C1 segment of cervical spinal cord (tissue), 14 donors: ENCODE measurements at regions not wholly inside any gene's neighbourhood (a gene's known extent, or its start where the extent isn't known, plus 50 kb on each side); places are given as distances from the start of the nearest gene placed in this dataset.
A peak's percentile ranks its signal among the peaks of the same experiment; 100 is the strongest.

Source experiments
- DNase-seq, 14 donors: peaks; one replicate each; lab custom pipeline; 2025; lab: John Stamatoyannopoulos, UW

DNA sequence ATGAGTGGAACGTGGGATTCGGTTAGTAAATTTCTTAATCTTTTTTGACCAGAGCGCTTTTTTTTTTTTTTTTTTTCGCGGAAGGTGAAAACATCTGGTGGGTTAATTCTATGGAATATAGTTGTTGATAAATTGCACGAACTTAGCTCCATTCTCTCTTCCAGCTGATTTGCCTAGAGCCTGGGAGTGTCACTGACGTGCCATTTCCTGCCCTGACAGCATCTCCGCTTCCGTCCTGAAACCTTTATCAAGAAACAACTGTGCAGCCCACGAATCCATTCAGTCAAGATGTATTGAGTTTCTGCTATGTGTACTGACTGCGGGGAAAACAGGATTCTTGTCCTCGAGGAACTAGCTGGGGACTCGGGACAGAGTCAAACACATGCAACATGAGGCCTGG, 59.5 kb upstream of the TGM3 start:
- DNase-seq, result peak in 1 of 14 donors; percentile 1

DNA sequence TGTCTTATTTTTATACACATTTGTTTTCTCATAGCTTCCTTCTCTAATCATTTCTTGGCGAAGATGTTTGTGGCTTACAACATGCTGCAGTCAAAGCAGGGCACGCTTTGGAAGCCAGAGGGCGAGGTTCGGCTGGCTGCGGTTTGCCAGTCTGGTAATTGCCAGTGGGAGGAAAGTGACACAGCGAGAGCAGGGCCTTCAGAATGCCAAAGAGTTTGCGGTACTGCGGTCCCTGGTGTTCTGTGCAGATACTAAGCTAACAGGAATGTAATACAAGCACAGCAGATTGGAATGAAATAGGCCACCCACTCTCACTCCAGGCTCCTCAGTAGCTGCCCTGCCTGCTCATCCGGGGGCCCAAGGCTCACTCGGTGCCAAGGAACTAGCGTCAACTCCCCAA, 58.7 kb upstream of the TGM3 start:
- peak in 3 of 14 donors; percentile 9 to 44 (median 24) for DNase-seq

DNA sequence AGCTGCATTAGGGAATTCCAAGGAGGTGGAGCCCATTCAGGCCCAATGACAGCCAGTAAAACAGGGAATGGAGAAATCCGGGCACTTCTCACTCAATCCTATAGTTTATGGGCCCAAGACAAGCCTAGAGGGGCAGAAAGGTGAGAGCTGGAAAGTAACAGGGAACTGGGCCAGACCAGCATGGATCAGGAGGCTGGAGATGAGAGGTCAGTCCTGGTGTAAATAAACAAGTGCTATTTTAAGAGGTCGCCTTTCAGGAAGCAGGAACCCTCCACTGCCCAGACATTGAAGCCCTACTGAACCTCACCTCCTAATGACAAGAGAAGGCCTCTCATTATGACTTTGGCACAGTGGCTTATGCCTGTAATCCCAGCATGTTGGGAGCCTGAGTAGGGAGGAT, 57.2 kb upstream of the TGM3 start:
- no peak for DNase-seq

DNA sequence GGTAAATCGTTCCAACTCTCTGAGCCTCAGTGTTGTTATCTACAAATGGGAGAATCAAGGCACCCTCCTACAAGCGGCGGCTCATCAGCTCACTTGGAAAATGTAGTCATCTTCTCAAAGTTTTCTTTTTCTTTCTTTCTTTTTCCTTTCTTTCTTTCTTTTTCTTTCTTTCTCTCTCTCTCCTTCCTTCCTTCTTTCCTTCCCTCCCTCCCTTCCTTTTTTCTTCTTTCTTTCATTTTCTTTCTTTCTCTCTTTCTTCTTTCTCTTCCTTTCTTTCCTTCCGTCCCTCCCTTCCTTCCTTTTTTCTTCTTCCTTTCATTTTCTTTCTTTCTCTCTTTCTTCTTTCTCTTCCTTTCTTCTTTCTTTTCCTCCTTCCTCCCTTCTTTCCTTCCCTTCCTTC, 55.0 kb upstream of the TGM3 start:
- no peak for DNase-seq

DNA sequence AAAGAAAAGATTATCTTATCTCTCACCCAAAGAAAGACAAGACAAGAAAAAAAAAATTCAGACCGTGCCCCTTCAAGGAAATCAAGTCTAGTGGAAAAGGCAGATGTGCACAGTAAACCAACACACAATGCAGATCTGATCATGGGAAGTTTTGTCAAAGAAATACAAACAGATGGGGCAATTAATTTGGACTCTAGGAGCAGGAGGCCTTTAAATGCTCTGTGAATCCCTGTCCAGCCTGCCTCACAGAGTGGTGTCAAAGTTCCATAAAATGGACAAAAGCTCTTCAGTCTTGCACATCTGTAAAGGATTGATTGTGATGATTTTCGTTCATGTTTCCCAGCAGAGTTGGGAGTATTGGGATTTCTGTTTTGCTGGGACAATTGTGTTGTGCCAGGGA, 53.1 kb upstream of the TGM3 start:
- no peak for DNase-seq

DNA sequence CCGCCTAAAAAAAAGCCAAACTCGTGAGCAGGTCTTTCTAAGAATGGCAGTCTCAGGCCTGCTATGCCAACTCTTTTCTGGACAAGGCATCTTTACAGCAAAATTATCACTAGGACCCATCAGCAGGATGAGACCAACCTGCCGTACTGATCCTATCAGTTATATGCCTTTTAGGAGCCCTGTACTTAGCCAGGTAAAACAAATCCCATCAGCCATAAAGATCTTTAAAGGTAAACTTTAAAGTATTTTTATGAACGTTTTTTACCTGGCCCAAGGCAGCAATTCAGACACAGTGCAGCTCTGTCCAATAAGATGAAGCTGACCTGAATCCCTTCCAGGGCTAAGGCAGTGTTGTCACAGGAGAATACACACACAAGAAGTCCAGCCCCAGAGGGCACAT, 51.3 kb upstream of the TGM3 start:
- no peak for DNase-seq

DNA sequence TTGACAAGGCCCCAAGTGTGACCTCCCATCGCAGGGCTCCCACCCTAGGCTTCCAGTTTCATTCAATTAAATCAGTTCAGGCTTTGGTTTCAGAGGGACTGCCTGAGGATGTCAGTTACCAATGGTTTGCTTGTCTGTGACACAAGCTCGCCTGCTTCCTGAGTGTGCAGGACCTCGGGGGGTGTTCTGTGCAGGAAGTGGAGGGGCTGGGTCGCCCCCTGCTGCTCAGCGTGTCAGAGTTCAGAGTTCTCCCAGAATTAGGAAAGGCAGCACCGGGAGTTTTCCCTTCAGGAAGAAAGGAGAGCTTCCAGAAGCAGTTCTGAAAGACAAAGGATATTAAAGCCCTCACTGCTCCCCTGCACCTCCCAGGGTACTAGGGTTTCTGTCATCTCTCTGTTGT, 50.8 kb upstream of the TGM3 start:
- no peak for DNase-seq

DNA sequence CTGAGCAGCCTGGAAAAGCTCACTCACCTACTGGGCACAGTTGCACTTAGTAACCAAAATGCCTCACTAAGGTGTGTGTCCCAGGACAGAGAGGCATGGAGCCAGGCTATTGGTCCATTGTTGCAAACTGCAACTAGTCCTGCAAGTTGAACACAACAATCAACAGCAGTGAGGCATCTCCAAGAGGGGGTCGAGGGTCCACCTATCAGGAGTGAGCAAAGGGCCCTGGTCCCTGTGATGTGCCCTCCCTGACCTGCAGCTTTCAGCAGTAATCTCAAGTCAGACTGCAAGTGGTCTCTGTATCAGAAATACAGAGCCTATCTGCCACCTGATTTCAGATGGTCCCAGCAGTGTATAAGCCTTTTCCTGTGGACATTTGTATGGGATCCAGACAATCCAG, 50.2 kb upstream of the TGM3 start:
- DNase-seq, result no peak
